Sigmoid colon (tissue), 3 donors: ENCODE measurements at regions not wholly inside any gene's neighbourhood (a gene's known extent, or its start where the extent isn't known, plus 50 kb on each side); places are given as distances from the start of the nearest gene placed in this dataset.

ENCODE experiments used
- CTCF ChIP-seq, 4 experiments: fragments of 450-650 bp in 3 of 4; fragments of 200-600 bp in 1 of 4; IDR thresholded peaks; one replicate each; pipeline ENCODE4 v1.5.1; 2016 to 2019; ENCODE audit warnings: antibody characterized with exemption in 4 of 4, mild to moderate bottlenecking in 3 of 4, moderate library complexity in 2 of 4
- POLR2A ChIP-seq, 2 donors: fragments of 450-650 bp; IDR thresholded peaks; one replicate each; pipeline ENCODE4 v1.6.1; 2016; ENCODE audit warnings: antibody characterized with exemption in 2 of 2, mild to moderate bottlenecking in 2 of 2, moderate library complexity in 2 of 2

GRCh38 chr12:46071335-46071734 is 81.0 kb upstream of the SCAF11 start:
- no peak for TF ChIP-seq CTCF (IDR thresholded peaks at IDR 0.05)
- TF ChIP-seq POLR2A (IDR thresholded peaks at IDR 0.05), result no peak
